AG09319 (cell line): ENCODE measurements at regions not wholly inside any gene's neighbourhood (a gene's known extent, or its start where the extent isn't known, plus 50 kb on each side); places are given as distances from the start of the nearest gene placed in this dataset.

Experiments
- DNase-seq: peaks from one replicate; pipeline ENCODE4 v3.0.0-alpha.2; 2010; ENCODE audit warnings: low read depth; ENCODE audit errors: extremely low read depth
- TF ChIP-seq, protein P1 (sequence below): IDR thresholded peaks from 2 replicates; pipeline ENCODE4 v1.5.1; 2011; ENCODE audit warnings: low read depth, mild to moderate bottlenecking, inconsistent platforms, low read length, moderate library complexity

DNA sequence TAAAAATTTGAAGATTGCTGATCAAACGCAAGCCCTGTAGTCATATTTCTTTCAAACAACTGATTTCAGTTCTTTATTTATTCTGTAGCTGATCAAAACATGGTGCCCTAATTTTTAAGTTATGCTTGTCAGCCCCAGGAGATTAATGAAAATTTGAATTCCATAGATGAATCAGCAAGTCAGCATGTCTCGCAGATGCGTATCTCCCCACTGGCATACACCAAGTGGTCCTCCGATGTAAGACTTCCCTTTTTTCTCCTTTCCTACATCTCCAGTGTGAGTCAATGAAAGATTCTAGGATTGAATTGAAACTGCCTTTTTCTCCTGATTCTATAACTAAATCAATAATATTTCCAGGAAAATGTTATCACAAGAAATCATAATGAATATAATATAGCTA lies 539.6 kb upstream of the NOX3 start:
- no peak for DNase-seq
- TF ChIP-seq, protein P1, sequence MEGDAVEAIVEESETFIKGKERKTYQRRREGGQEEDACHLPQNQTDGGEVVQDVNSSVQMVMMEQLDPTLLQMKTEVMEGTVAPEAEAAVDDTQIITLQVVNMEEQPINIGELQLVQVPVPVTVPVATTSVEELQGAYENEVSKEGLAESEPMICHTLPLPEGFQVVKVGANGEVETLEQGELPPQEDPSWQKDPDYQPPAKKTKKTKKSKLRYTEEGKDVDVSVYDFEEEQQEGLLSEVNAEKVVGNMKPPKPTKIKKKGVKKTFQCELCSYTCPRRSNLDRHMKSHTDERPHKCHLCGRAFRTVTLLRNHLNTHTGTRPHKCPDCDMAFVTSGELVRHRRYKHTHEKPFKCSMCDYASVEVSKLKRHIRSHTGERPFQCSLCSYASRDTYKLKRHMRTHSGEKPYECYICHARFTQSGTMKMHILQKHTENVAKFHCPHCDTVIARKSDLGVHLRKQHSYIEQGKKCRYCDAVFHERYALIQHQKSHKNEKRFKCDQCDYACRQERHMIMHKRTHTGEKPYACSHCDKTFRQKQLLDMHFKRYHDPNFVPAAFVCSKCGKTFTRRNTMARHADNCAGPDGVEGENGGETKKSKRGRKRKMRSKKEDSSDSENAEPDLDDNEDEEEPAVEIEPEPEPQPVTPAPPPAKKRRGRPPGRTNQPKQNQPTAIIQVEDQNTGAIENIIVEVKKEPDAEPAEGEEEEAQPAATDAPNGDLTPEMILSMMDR = no peak

DNA sequence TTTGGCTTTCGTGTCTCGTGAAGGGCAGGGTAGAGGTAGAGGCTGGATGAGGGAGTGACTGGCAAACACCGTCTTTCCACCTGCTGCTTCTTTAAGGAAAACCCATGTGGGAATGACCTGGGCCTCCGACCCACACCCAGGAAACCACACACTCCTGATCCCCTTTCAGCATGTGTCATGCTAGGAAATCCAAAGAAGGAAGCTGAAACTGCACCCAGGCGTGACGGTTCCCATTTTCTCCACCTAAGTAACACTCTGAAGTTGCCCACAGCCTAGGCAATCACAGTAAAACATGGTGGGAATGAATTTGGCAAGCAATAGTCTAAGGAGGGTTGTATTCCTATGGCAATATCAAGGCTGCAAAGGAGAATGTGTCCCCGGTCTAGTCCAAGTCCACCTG lies 538.4 kb upstream of the NOX3 start:
- TF ChIP-seq, protein P1 = no peak
- DNase-seq = no peak

DNA sequence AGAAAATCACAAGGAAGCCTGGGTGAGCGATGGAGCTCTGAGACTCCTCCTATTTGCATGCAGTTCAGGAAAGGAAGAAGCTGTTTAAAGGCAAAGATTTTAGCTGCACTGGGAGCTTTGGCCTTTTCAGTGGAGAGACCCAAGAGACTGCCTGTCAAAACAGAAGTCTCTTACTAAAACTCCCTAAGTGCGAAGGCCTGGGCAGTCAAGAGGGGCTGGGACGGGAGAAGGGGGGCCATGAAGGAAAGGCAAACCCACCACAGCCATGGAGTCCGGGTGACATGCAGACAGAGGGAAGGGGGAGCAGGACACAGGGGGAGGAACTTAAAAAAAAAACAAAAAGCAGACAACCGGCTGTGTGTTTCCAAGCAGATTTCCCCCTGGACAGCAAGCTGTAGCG lies 537.6 kb upstream of the NOX3 start:
- TF ChIP-seq, protein P1 = no peak
- DNase-seq = no peak

DNA sequence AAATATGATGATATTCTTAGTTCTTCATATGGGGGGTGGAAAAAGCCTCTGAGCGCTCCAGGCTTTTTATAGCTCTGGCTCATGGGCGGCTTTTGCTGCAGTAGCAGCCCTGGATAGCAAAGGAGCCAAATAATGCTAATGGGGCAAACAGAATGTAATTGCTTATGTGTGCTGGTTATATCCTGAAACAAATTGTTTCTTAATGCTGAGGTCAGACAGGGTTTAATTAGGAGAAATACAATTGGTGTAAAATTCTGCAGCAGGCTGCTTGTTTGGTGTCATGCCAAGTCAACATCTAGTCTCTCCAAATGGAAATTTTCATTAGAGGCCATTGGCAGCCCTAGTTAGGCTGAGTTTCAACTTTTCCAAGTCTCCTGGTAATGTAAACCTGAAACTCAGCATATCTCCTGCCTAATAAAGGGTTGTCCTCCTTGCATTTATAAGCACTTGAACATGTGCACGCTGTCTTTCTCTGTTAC lies 530.1 kb upstream of the NOX3 start:
- no peak for DNase-seq
- TF ChIP-seq, protein P1 = no peak

DNA sequence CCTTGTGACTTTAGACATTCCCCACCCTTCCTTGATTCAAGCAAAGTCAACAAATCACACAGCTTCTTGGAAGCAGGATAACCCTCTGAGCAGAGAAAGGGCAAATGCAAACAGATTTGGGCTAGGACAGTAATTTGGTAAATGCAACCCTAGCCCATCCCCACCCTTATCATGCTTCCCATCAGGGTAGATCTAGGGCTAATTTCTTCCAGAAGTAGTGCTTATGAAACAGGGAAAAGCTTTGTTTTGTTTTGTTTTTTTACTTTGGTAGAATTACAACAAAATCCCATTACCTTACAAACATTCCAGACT lies 525.1 kb upstream of the NOX3 start:
- TF ChIP-seq, protein P1 = no peak
- no peak for DNase-seq

DNA sequence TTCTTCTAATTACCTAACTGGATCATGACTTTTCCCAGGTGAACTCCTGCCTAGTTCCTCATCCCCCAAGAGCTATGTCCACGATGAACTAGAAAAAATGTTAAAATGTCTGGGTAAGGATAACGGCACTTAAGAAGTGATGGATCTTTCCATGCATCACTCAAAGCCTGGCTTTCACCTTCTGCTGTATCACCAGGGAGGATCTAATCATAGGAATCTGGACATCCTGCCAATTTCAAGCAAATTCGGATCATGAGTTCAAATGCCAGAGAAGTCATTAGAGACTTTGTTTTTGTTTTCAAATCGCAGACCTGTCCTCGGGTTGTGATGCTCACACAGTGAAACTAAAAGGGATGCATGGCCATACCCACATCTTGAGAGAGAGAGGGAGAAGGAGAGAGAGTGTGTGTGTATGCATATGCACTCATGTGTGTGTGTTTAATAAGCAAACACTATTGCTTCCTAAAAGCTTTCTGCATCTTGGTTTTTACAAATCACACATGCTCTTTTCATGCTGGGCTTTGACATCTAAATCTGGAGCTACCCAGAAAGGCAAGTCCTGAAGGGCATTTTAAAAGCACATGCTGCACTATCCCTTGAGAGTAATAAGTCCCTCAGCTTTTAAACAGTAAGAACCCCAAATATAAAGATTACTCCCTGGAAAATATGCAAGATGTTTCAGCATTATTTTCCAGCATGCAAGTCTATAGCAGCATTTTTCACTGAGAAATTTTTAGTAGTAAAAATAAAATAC lies 524.6 kb upstream of the NOX3 start:
- TF ChIP-seq, protein P1 = no peak
- DNase-seq = no peak

DNA sequence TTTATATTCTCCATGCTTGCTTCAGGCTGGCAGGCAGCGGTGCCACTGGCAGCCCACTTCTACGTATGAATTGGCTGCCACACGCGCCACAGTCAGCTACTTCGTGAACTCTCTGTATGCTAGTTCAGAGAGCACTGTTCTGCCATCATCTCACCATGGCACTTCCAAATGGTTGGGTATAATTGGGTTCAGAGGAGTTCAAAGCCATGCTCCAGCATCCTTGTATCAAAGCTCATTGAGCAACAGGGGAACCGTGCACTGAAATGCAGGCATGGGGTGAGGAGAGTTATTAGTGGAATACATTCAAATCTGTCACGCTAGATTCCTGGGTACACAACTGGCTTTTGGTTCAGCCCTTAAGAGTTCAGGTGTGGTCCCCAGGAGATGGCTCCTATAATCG lies 519.9 kb upstream of the NOX3 start:
- DNase-seq = no peak
- TF ChIP-seq, protein P1 = no peak
